ENCODE measurements at regions not wholly inside any gene's neighbourhood (a gene's known extent, or its start where the extent isn't known, plus 50 kb on each side); places are given as distances from the start of the nearest gene placed in this dataset.

DNA sequence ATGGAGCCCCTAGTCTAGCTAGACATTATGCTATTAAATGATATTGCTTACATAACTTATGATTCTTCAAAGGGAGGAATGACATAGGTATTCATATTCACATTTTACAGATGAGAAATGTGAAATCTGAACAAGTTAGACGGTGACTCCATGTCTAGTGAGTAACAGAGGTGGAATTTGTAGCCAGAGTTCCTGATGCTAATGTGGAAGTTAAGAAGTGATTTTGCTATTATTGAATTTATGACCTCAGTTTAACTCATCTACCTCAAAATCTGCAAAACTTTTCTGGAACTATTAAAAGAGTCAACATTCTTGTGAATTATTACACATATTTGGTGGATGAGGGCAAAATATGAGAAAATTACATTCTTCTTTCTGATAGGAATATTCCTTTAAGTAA, 347.6 kb upstream of the MMS22L start:
- Histone ChIP-seq H3K36me3 (ENCODE audit: low read depth) (no peaks in the 10 kb centered on the region), H3K4me1 (ENCODE audit: low read depth) (no peaks in the 10 kb centered on the region), H3K9me3 (no peaks in the 10 kb centered on the region), H3K4me3 (no peak overlapping the region)
- TF ChIP-seq CTCF (IDR thresholded peaks at IDR 0.05): no peak
- no peak for DNase-seq
- intact Hi-C loops (cut with DNase I, micrococcal nuclease): no loop called here
- no peak for ATAC-seq

DNA sequence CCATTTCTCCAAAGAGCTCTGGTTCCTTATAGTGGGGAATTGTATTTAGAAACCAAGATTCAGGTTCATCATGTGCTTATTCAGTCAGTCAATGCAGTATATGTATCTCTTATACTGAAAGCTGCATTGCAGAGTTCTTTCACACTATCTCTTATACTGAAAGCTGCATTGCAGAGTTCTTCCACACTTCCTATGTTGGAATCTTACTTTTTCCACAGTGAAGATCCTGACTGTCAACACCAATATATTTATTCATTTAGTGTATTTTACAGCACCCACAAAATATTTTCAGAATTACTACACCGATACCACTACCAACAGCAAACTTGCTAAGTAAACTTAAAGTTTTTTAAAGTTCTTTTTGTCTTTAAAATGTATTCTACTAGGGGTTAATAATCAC, 349.3 kb upstream of the MMS22L start:
- no peaks in the 10 kb centered on the region for H3K9me3 ChIP-seq
- no peak overlapping the region for H3K4me3 ChIP-seq
- H3K36me3 ChIP-seq (ENCODE audit: low read depth): no peaks in the 10 kb centered on the region
- no peak for DNase-seq
- intact Hi-C loops (cut with DNase I, micrococcal nuclease): no loop called here
- no peak for ATAC-seq
- TF ChIP-seq CTCF (IDR thresholded peaks at IDR 0.05): no peak
- H3K4me1 ChIP-seq (ENCODE audit: low read depth): no peaks in the 10 kb centered on the region

GRCh38 chr6:97639702-97640101, 356.7 kb upstream of the MMS22L start:
- TF ChIP-seq CTCF (IDR thresholded peaks at IDR 0.05): no peak
- Histone ChIP-seq H3K36me3 (ENCODE audit: low read depth) (no peaks in the 10 kb centered on the region), H3K4me1 (ENCODE audit: low read depth) (no peaks in the 10 kb centered on the region), H3K9me3 (no peaks in the 10 kb centered on the region), H3K4me3 (no peak overlapping the region)
- no peak for DNase-seq
- intact Hi-C loops (cut with DNase I, micrococcal nuclease): no loop called here
- ATAC-seq: no peak

- H3K4me3 ChIP-seq: no peak overlapping the region
- no peaks in the 10 kb centered on the region for H3K4me1 ChIP-seq (ENCODE audit: low read depth)
- DNase-seq (no peak), ATAC-seq (no peak)
- H3K36me3 ChIP-seq (ENCODE audit: low read depth): no peaks in the 10 kb centered on the region
- no peak for TF ChIP-seq CTCF (IDR thresholded peaks at IDR 0.05)
- H3K9me3 ChIP-seq: no peaks in the 10 kb centered on the region
- intact Hi-C loops (cut with DNase I, micrococcal nuclease): no loop called here
These were observed 361.3 kb upstream of the MMS22L start for GRCh38 chr6:97644353-97644752.

DNA sequence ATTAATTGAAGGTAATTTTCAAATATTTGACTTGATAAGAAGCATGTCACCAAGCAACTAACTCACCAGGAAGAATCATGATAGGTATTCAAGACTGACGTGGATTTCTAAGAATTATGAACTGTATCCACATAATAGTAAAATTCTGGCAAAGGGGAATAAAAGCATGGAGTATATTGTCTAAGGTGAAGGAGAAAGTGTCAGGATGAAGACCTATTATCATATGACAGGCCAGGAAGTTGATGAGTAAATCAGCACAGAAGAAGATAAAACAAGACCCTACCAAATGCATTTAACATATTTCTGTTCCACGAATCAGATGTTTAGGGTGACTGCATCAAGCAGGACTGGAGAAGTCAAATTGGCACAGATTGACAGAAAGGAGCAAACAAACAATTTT, 362.7 kb upstream of the MMS22L start:
- no peaks in the 10 kb centered on the region for H3K4me1 ChIP-seq (ENCODE audit: low read depth)
- no peak overlapping the region for H3K4me3 ChIP-seq
- ATAC-seq: no peak
- DNase-seq: no peak
- no peaks in the 10 kb centered on the region for H3K36me3 ChIP-seq (ENCODE audit: low read depth)
- no peak for TF ChIP-seq CTCF (IDR thresholded peaks at IDR 0.05)
- intact Hi-C loops (cut with DNase I, micrococcal nuclease): no loop called here
- no peaks in the 10 kb centered on the region for H3K9me3 ChIP-seq

GRCh38 chr6:97653076-97653475, 370.1 kb upstream of the MMS22L start:
- TF ChIP-seq CTCF (IDR thresholded peaks at IDR 0.05): no peak

More at GRCh38 chr6:97653076-97653475, 370.1 kb upstream of the MMS22L start:
- ATAC-seq (no peak), DNase-seq (no peak)
- Histone ChIP-seq H3K4me3 (no peak overlapping the region), H3K36me3 (ENCODE audit: low read depth) (no peaks in the 10 kb centered on the region), H3K4me1 (ENCODE audit: low read depth) (no peaks in the 10 kb centered on the region), H3K9me3 (no peaks in the 10 kb centered on the region)
- intact Hi-C loops (cut with DNase I, micrococcal nuclease): no loop called here
